ENCODE measurements at regions not wholly inside any gene's neighbourhood (a gene's known extent, or its start where the extent isn't known, plus 50 kb on each side); places are given as distances from the start of the nearest gene placed in this dataset.

GRCh38 chr7:114133717-114134116 is 214.9 kb upstream of the PPP1R3A start:
- Histone ChIP-seq H3K4me3 (no peak overlapping the region), H3K27me3 (no peaks in the 10 kb centered on the region), H3K9me3 (no peaks in the 10 kb centered on the region), H3K36me3 (no peaks in the 10 kb centered on the region), H3K4me1 (no peaks in the 10 kb centered on the region), H3K27ac (no peak overlapping the region)
- DNase-seq (no peak), ATAC-seq (ENCODE audit: low FRiP score in 2 of 2) (no peak)
- no peak for TF ChIP-seq POLR2AphosphoS5 (IDR thresholded peaks at IDR 0.05)
- no peak for TF ChIP-seq EP300 (IDR thresholded peaks at IDR 0.05)
- no peak for TF ChIP-seq POLR2A (IDR thresholded peaks at IDR 0.05)
- no peak for TF ChIP-seq CTCF (IDR thresholded peaks at IDR 0.05)

- WGBS, 2 donors: 49 to 64% methylated on average over 3 of the region's 3 CpGs
- Histone ChIP-seq H3K9me3 (no peaks in the 10 kb centered on the region), H3K36me3 (no peaks in the 10 kb centered on the region), H3K27ac (no peak overlapping the region), H3K4me1 (no peaks in the 10 kb centered on the region), H3K27me3 (no peaks in the 10 kb centered on the region), H3K4me3 (no peak overlapping the region)
- TF ChIP-seq POLR2AphosphoS5 (IDR thresholded peaks at IDR 0.05) (no peak), POLR2A (IDR thresholded peaks at IDR 0.05) (no peak), CTCF (IDR thresholded peaks at IDR 0.05) (no peak), EP300 (IDR thresholded peaks at IDR 0.05) (no peak)
- ATAC-seq (ENCODE audit: low FRiP score in 2 of 2) (no peak), DNase-seq (no peak)
Measured at GRCh38 chr7:114130866-114131265, 212.1 kb upstream of the PPP1R3A start.

- H3K27ac ChIP-seq: no peak overlapping the region
- no peak overlapping the region for H3K4me3 ChIP-seq
- 94 to 100% methylated on average over 1 of the region's 1 CpG for WGBS, 2 donors
- no peaks in the 10 kb centered on the region for H3K27me3 ChIP-seq
- ATAC-seq (ENCODE audit: low FRiP score in 2 of 2): no peak
- no peaks in the 10 kb centered on the region for H3K36me3 ChIP-seq
- no peaks in the 10 kb centered on the region for H3K4me1 ChIP-seq
- no peak for TF ChIP-seq EP300 (IDR thresholded peaks at IDR 0.05)
- TF ChIP-seq CTCF (IDR thresholded peaks at IDR 0.05): no peak
- TF ChIP-seq POLR2A (IDR thresholded peaks at IDR 0.05): no peak
- TF ChIP-seq POLR2AphosphoS5 (IDR thresholded peaks at IDR 0.05): no peak
- H3K9me3 ChIP-seq: no peaks in the 10 kb centered on the region
- DNase-seq: no peak
Measured at GRCh38 chr7:114128880-114129279, 210.1 kb upstream of the PPP1R3A start.

GRCh38 chr7:114126095-114126494 is 207.3 kb upstream of the PPP1R3A start:
- no peak for DNase-seq
- no peaks in the 10 kb centered on the region for H3K4me1 ChIP-seq
- TF ChIP-seq POLR2AphosphoS5 (IDR thresholded peaks at IDR 0.05): no peak
- no peak for TF ChIP-seq POLR2A (IDR thresholded peaks at IDR 0.05)
- no peak for TF ChIP-seq EP300 (IDR thresholded peaks at IDR 0.05)
- TF ChIP-seq CTCF (IDR thresholded peaks at IDR 0.05): no peak
- no peaks in the 10 kb centered on the region for H3K27me3 ChIP-seq
- H3K36me3 ChIP-seq: no peaks in the 10 kb centered on the region
- no peak for ATAC-seq (ENCODE audit: low FRiP score in 2 of 2)
- H3K27ac ChIP-seq: no peak overlapping the region
- H3K4me3 ChIP-seq: no peak overlapping the region
- no peaks in the 10 kb centered on the region for H3K9me3 ChIP-seq

GRCh38 chr7:114112806-114113205 is 194.0 kb upstream of the PPP1R3A start:
- no peak overlapping the region for H3K27ac ChIP-seq
- WGBS, 2 donors: 66 to 69% methylated on average over 3 of the region's 3 CpGs
- no peak for ATAC-seq (ENCODE audit: low FRiP score in 2 of 2)

More at GRCh38 chr7:114112806-114113205, 194.0 kb upstream of the PPP1R3A start:
- no peaks in the 10 kb centered on the region for H3K36me3 ChIP-seq
- no peak overlapping the region for H3K4me3 ChIP-seq
- no peak for TF ChIP-seq EP300 (IDR thresholded peaks at IDR 0.05)
- no peak for TF ChIP-seq POLR2A (IDR thresholded peaks at IDR 0.05)
- no peak for TF ChIP-seq CTCF (IDR thresholded peaks at IDR 0.05)
- TF ChIP-seq POLR2AphosphoS5 (IDR thresholded peaks at IDR 0.05): no peak
- no peaks in the 10 kb centered on the region for H3K27me3 ChIP-seq
- no peaks in the 10 kb centered on the region for H3K4me1 ChIP-seq
- no peak for DNase-seq
- no peaks in the 10 kb centered on the region for H3K9me3 ChIP-seq
